Renal cortical epithelial cell (primary cell): ENCODE measurements at regions not wholly inside any gene's neighbourhood (a gene's known extent, or its start where the extent isn't known, plus 50 kb on each side); places are given as distances from the start of the nearest gene placed in this dataset.

Experiments
- DNase-seq: peaks from one replicate; pipeline ENCODE4 v3.0.0-alpha.2; 2011; ENCODE audit warnings: low read depth

DNA sequence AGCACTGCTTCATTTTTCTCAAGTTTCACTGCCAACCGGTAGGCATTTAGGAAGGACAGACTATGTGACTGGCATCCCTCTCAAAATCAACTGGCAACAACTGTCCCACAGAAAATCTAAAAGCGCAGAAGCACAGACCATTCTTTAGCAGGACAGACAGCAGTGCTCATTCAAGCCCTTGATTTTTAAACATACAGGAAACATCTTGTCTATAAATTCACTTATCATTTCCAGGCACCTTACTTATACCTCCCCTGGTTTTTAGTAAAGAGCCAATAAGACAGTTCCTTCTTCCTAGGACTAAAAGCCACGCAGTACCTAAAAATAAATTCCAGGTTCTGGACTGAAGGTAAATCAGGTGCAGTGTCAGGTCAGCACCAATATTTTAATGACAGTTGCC, 343.2 kb upstream of the WWC1 start:
- DNase-seq, result no peak

GRCh38 chr5:167949435-167949834, 342.0 kb upstream of the WWC1 start:
- no peak for DNase-seq

DNA sequence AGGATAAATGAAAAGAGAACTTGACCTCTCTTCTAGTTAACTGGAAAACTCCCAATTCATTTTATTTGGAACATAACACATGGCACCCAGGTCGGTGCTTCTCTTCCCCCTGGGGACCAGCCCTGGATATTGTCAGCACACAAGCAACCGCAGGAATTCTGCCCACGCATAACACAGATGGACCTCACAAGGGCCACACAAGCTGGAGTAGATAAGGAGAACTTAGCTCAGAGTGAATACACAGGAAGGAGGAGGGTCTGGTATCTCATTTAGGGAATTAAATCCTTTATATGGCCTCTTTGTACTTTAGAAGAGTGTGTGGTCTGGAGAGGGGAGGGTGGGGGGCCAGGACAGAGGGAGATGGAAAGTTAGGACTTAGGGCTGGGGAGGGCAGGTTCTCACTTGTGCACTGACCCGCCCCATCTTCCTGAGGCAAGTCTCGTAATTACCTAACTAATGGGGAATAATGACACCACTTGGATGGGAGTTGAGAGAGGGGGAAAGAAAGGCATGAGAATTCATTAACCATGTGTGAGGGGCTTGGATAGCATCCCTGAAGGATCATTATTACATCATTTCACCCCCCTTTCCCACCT, 341.2 kb upstream of the WWC1 start:
- DNase-seq, result no peak

DNA sequence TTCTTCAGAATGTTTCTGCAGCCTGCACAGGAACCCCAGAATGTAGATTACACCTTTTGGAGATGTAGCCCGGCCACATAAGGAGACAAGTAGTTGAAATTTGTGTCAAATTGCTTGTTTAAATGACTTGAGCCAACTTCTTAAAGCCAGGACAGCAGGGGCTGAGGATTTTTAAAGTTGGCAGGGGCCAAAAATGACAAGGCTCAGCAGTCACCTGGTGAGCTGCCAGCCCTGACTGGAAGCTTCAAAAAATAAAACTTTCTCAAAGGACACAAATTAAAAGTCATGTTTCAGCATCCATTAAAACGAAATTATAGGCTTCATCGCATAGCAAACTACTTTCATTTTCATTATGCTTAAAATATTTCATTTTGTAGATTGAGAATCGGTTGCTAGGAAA, 340.3 kb upstream of the WWC1 start:
- no peak for DNase-seq

- DNase-seq, result peak; percentile 16
These were observed 339.0 kb upstream of the WWC1 start for GRCh38 chr5:167952278-167952995.

DNA sequence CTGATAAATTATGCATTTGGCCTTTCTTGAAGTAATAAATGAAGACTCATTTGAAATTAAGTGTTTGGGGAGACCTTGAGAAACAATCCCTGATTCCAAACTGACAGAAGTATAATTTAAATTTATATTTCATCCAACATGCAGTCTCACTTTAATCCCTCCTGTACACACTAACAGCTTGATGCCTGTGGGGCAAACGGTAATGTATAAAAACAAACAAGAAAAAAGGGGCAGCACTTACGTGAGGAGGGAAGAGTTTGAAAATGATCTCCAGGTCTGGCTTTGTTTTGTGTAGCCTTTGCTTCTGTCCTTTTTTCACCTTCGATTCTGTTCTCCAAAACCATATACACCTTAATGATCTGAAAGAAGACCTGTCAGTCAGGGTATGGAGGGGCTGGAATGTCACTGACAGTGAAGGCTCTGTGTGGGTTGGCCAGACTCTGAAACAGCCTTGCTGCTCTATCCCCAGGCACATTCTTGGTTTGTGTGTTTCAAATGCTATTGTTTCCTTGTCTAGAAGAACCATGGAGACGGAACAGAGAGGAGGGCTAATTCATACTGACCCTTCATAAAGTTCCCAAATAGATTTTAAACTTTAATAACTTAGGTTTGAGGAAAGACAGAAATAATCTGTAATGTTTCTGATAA, 338.2 kb upstream of the WWC1 start:
- peak; percentile 33 for DNase-seq

- no peak for DNase-seq
These were observed 329.7 kb upstream of the WWC1 start for GRCh38 chr5:167961731-167962130.

GRCh38 chr5:167964529-167964928, 326.9 kb upstream of the WWC1 start:
- no peak for DNase-seq

- no peak for DNase-seq
These were observed 325.7 kb upstream of the WWC1 start for GRCh38 chr5:167965710-167966109.

DNA sequence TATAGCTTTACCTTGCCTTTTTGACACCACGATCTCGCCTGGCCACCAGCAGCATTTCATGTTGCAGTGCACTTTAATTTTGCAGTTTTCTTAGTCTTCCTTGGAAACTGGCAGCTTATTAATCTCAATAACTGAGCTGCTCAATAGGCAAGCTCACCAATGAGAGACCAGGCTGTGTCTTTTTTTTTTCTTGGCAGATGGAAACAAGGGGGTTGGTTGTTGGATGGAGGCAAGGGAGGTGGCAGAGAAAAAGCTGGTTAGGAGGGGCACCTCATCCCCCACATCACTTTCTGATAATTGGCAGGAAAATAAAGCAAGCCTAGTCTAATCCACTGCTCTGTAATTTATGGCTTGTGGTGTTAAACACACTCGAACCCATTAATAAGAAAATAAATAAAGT, 324.5 kb upstream of the WWC1 start:
- no peak for DNase-seq

DNA sequence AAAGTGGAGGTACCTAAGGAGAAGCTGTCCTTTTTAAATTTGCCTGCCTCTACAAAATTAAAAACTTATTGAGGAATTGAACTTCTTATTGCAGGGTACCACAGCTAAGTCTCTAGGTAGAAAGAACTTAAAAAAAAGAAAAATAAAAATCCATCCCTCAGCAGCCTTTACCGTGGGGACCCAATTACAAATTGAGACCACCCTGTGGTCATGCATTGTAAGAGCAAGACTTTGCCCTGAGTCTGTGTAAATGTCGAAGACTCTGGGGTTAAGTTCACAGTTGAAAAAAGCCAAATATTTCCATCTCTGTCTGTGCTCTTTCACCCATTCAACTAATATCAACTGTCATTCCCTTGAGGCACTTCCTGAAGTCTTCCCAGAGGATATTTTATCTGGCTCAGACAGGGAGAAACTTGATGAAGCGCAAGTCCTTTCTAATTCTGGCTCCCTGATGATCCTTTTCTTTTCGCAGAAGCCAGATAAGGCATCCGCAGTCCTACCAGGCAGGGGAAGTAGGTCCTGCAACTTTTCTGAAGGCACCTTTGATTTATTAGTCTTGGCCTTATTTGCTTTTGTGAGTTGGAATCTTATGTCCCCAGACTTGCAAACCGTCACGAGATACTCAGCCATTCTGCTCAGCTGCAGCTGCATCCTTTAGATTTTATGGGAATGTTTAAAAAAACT, 323.8 kb upstream of the WWC1 start:
- no peak for DNase-seq

- no peak for DNase-seq
These were observed 322.6 kb upstream of the WWC1 start for GRCh38 chr5:167968837-167969236.

DNA sequence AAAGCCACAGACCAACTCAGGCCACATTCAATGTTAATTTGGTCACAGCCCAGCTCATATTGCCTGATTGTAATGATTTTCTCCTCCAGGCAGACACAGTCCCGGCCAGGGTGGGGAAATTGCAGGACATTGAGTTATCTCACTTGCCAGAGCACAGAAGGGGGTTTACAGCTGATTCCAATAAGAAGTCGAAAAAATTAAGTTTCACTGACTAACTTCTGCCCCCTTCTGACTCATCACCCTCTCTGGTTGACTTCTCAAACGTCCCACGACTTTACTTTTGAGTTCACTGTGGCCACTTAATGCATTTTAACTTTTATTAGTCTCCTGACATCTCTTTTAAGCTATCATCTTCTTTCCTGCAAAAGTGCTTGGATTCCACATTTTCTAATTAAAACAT, 321.4 kb upstream of the WWC1 start:
- peak; percentile 27 for DNase-seq

DNA sequence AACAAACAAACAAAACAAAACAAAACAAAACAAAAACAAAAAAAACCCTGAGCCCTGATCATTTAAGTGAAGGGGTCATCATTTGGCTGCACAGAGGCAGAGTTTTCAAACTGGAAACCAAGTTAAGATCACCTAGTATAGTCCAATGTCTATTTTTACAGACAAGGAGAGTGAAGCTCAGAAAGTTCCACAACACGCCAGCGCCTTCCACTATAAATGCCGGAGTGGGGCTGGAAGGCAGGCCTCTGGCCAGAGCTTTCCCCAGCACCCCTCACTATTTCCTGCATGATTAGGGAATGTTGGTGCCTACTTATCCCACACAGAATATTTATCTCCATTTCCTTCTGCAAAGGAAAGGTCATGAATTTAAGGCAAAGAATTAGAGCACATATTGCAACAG, 319.7 kb upstream of the WWC1 start:
- no peak for DNase-seq

GRCh38 chr5:167973126-167973525, 318.3 kb upstream of the WWC1 start:
- no peak for DNase-seq

- no peak for DNase-seq
These were observed 306.5 kb upstream of the WWC1 start for GRCh38 chr5:167984951-167985350.

GRCh38 chr5:167985373-167985772, 306.1 kb upstream of the WWC1 start:
- DNase-seq, result peak; percentile 85

DNA sequence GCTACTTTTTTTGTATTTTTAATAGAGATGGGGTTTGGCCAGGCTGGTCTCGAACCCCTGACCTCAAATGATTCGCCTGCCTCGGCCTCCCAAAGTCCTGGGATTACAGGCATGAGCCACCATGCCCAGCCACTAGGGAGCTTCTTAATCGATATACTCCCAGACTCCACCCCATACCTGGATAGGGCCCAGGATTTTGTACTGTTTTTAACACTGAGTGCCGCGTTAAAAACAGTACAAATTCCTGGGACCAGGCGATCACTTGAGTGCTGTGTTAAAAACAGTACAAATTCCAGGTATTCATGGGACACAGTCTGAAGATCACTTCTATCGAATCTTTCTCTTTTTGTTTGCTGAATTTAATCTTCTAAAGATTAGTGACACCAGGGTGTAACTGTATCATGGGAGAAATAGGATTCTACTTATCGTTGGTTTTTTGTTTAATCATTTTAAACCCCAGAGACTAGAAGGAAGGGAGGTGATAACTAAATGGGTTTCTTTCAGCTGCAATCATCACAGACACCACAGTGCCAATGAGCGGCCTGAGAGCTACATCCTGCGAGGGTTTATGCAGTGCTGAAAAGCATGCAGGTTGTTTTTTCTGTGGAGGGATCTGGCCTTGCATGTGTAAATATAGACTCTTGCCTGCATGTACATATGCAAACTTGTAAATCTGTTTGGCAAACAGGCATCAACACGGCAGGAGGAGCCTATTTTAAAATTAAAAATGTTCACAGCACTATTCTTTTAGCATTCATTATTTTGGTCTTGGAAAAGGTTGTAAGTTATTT, 303.8 kb upstream of the WWC1 start:
- no peak for DNase-seq

GRCh38 chr5:167992868-167993267, 298.6 kb upstream of the WWC1 start:
- DNase-seq, result no peak

DNA sequence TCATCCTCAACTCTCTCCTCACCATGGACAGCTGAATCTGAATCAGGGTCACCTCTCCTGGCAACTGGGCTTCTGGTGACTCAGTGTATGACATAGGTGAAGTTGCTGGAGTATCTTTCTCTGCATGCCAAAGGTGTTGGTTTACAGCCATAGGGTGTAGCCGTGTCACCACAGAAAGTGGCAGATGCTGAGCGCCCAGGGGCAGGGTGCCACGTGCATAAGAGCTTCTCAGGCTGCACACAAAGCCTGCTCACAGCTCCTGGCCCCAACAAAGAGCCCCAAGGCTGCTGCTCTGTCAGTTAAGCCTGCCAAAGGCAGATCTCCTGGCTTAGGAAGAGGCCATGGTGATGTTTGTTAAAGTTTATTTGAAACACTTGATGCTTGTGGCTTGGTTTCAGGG, 297.7 kb upstream of the WWC1 start:
- DNase-seq, result no peak

- DNase-seq, result no peak
These were observed 295.5 kb upstream of the WWC1 start for GRCh38 chr5:167995844-167996425.
